ENCODE measurements at regions not wholly inside any gene's neighbourhood (a gene's known extent, or its start where the extent isn't known, plus 50 kb on each side); places are given as distances from the start of the nearest gene placed in this dataset.
"Not testable (repeated sequence)": the region's sequence is repeated elsewhere in the genome, so short reads cannot be mapped to it uniquely, and the experiment has no call there.

- DNase-seq (ENCODE audit: extremely low read depth in 1 of 2, low read depth in 1 of 2), result no peak
Measured at GRCh38 chr4:63090641-63091040, 1318.6 kb downstream of the TECRL start.

- DNase-seq (ENCODE audit: extremely low read depth in 1 of 2, low read depth in 1 of 2), result no peak
Measured at GRCh38 chr4:63085091-63085490, 1324.2 kb downstream of the TECRL start.

GRCh38 chr4:63080934-63081333, 1328.3 kb downstream of the TECRL start:
- DNase-seq (ENCODE audit: extremely low read depth in 1 of 2, low read depth in 1 of 2), result no peak

GRCh38 chr4:63063760-63064159, 1345.5 kb downstream of the TECRL start:
- no peak for DNase-seq (ENCODE audit: extremely low read depth in 1 of 2, low read depth in 1 of 2)

GRCh38 chr4:63062891-63063290, 1346.4 kb downstream of the TECRL start:
- DNase-seq (ENCODE audit: extremely low read depth in 1 of 2, low read depth in 1 of 2), result not testable (repeated sequence)

- DNase-seq (ENCODE audit: extremely low read depth in 1 of 2, low read depth in 1 of 2), result no peak
Measured at GRCh38 chr4:63049726-63050125, 1359.5 kb downstream of the TECRL start.

- DNase-seq (ENCODE audit: extremely low read depth in 1 of 2, low read depth in 1 of 2), result no peak
Measured at GRCh38 chr4:63049278-63049677, 1360.0 kb downstream of the TECRL start.

- no peak for DNase-seq (ENCODE audit: extremely low read depth in 1 of 2, low read depth in 1 of 2)
Measured at GRCh38 chr4:63036159-63036866, 1372.9 kb downstream of the TECRL start.

GRCh38 chr4:63029380-63029779, 1379.9 kb downstream of the TECRL start:
- no peak for DNase-seq (ENCODE audit: extremely low read depth in 1 of 2, low read depth in 1 of 2)

GRCh38 chr4:63020661-63021060, 1388.6 kb downstream of the TECRL start:
- no peak for DNase-seq (ENCODE audit: extremely low read depth in 1 of 2, low read depth in 1 of 2)

GRCh38 chr4:63017300-63017699, 1392.0 kb downstream of the TECRL start:
- no peak for DNase-seq (ENCODE audit: extremely low read depth in 1 of 2, low read depth in 1 of 2)

- DNase-seq (ENCODE audit: extremely low read depth in 1 of 2, low read depth in 1 of 2), result no peak
Measured at GRCh38 chr4:62970846-62971245, 1438.4 kb downstream of the TECRL start.

GRCh38 chr4:62960415-62960814, 1448.8 kb downstream of the TECRL start:
- DNase-seq (ENCODE audit: extremely low read depth in 1 of 2, low read depth in 1 of 2), result no peak

GRCh38 chr4:62953752-62954151, 1455.5 kb downstream of the TECRL start:
- no peak for DNase-seq (ENCODE audit: extremely low read depth in 1 of 2, low read depth in 1 of 2)

GRCh38 chr4:62952366-62952765, 1456.9 kb downstream of the TECRL start:
- no peak for DNase-seq (ENCODE audit: extremely low read depth in 1 of 2, low read depth in 1 of 2)

GRCh38 chr4:62948108-62948507, 1461.1 kb downstream of the TECRL start:
- no peak for DNase-seq (ENCODE audit: extremely low read depth in 1 of 2, low read depth in 1 of 2)

- DNase-seq (ENCODE audit: extremely low read depth in 1 of 2, low read depth in 1 of 2), result no peak
Measured at GRCh38 chr4:62940229-62940628, 1469.0 kb downstream of the TECRL start.

GRCh38 chr4:62930884-62931283, 1478.4 kb downstream of the TECRL start:
- DNase-seq (ENCODE audit: extremely low read depth in 1 of 2, low read depth in 1 of 2), result no peak

- no peak for DNase-seq (ENCODE audit: extremely low read depth in 1 of 2, low read depth in 1 of 2)
Measured at GRCh38 chr4:62928483-62928882, 1480.8 kb downstream of the TECRL start.

GRCh38 chr4:62927574-62927973, 1481.7 kb downstream of the TECRL start:
- DNase-seq (ENCODE audit: extremely low read depth in 1 of 2, low read depth in 1 of 2), result no peak

- no peak for DNase-seq (ENCODE audit: extremely low read depth in 1 of 2, low read depth in 1 of 2)
Measured at GRCh38 chr4:62923783-62924182, 1485.5 kb downstream of the TECRL start.

GRCh38 chr4:62917649-62918048, 1491.6 kb downstream of the TECRL start:
- no peak for DNase-seq (ENCODE audit: extremely low read depth in 1 of 2, low read depth in 1 of 2)

GRCh38 chr4:62914758-62915157, 1494.5 kb downstream of the TECRL start:
- no peak for DNase-seq (ENCODE audit: extremely low read depth in 1 of 2, low read depth in 1 of 2)

All from stimulated activated CD8-positive, alpha-beta memory T cell treated with anti-CD3 and anti-CD28 coated beads, Interleukin-7, amount 100 ng/mL, for 48 hours (primary cell).